B cell (primary cell): ENCODE measurements at regions not wholly inside any gene's neighbourhood (a gene's known extent, or its start where the extent isn't known, plus 50 kb on each side); places are given as distances from the start of the nearest gene placed in this dataset.

Experiments used
- ATAC-seq: fragments of 200-7000 bp; cut with Tn5 transposase; one replicate; pipeline ENCODE4 v1.10.0; 2021; ENCODE audit warnings: low read depth, mild to moderate bottlenecking, moderate number of reproducible peaks, moderate library complexity
- CTCF ChIA-PET: fragments of 350-600 bp; sonication (Branson Sonifier 250); formaldehyde crosslinking; loops from one replicate; lab custom pipeline; 2021; ENCODE audit warnings: antibody characterized with exemption, inconsistent platforms; lab: Charles Lee
- POLR2A ChIA-PET: fragments of 350-600 bp; sonication (Branson Sonifier 250); formaldehyde crosslinking; loops from one replicate; lab custom pipeline; 2021; ENCODE audit warnings: antibody characterized with exemption; lab: Charles Lee
- DNase-seq: peaks from one replicate; pipeline ENCODE4 v3.0.0; 2013
- H2AFZ ChIP-seq: 2 replicates; pipeline ENCODE4 v1.6.1; 2012; ENCODE audit warnings: mild to moderate bottlenecking, low read depth, low read length; ENCODE audit not compliant: insufficient read depth, poor library complexity, severe bottlenecking
- H3K27ac ChIP-seq, 2 donors: 1 replicate in 1 of 2; 2 replicates in 1 of 2; pipeline ENCODE4 v1.5.1; 2012 to 2013; ENCODE audit warnings: low read length in 2 of 2, mild to moderate bottlenecking in 2 of 2, moderate library complexity in 1 of 2
- H3K27me3 ChIP-seq, 4 experiments: fragments of 200-600 bp in 1 of 4; sonication (generic) in 1 of 4; replicated peaks in 1 of 4; 1 replicate in 2 of 4; 2 replicates in 2 of 4; pipeline versions ENCODE4 v1.6.1 to v1.7.0; 2013 to 2016; ENCODE audit warnings: low read length in 3 of 4, mild to moderate bottlenecking in 2 of 4, mixed read lengths in 1 of 4, moderate library complexity in 1 of 4; ENCODE audit not compliant: insufficient read depth in 4 of 4, control insufficient read depth in 3 of 4; ENCODE audit errors: control extremely low read depth in 1 of 4
- H3K36me3 ChIP-seq, 2 experiments: replicated peaks in 1 of 2; 1 replicate in 1 of 2; 2 replicates in 1 of 2; pipeline versions ENCODE4 v1.6.1 to v1.7.1; 2013; ENCODE audit warnings: low read length in 1 of 2; ENCODE audit not compliant: insufficient read depth in 2 of 2, control insufficient read depth in 1 of 2; ENCODE audit errors: control extremely low read depth in 1 of 2, extremely low read depth in 1 of 2
- H3K4me1 ChIP-seq, 2 donors: fragments of 200-600 bp in 1 of 2; sonication (generic) in 1 of 2; 1 replicate in 1 of 2; 2 replicates in 1 of 2; pipeline versions ENCODE4 v1.5.1 to v1.6.1; 2013 to 2017; ENCODE audit warnings: low read length in 2 of 2; ENCODE audit not compliant: control insufficient read depth in 2 of 2, insufficient read depth in 2 of 2
- H3K4me2 ChIP-seq: replicated peaks from 2 replicates; pipeline ENCODE3; 2012; ENCODE audit warnings: mild to moderate bottlenecking, low read depth, low read length; ENCODE audit not compliant: poor library complexity, severe bottlenecking
- H3K4me3 ChIP-seq, 5 experiments: fragments of 200-600 bp in 1 of 5; sonication (generic) in 1 of 5; 1 replicate in 3 of 5; 2 replicates in 2 of 5; pipeline versions ENCODE4 v1.5.1 to v1.7.0; 2011 to 2016; ENCODE audit warnings: low read length in 4 of 5, mild to moderate bottlenecking in 4 of 5, low read depth in 2 of 5, control low read depth in 1 of 5, moderate library complexity in 1 of 5; ENCODE audit not compliant: insufficient read depth in 1 of 5; ENCODE audit errors: control extremely low read depth in 1 of 5, extremely low read depth in 1 of 5
- H3K79me2 ChIP-seq: fragments of 200-600 bp; sonication (generic); one replicate; pipeline ENCODE4 v1.6.0; 2016; ENCODE audit warnings: low read length; ENCODE audit not compliant: control insufficient read depth, insufficient read depth
- H3K9ac ChIP-seq: fragments of 200-600 bp; sonication (generic); 2 replicates; pipeline ENCODE4 v1.6.1; 2017; ENCODE audit warnings: mild to moderate bottlenecking, low read length, moderate library complexity
- H3K9me3 ChIP-seq, 3 donors: one replicate each; pipeline versions ENCODE4 v1.6.1 to v1.7.1; 2013; ENCODE audit warnings: low read length in 2 of 3; ENCODE audit not compliant: control insufficient read depth in 2 of 3, insufficient read depth in 1 of 3; ENCODE audit errors: control extremely low read depth in 1 of 3
- H4K20me1 ChIP-seq: 2 replicates; pipeline ENCODE4 v1.6.0; 2012; ENCODE audit warnings: mild to moderate bottlenecking, low read length; ENCODE audit not compliant: insufficient read depth, control insufficient read depth, poor library complexity, severe bottlenecking
- H3K27ac Mint-ChIP-seq: one replicate; pipeline ENCODE4 v1.8.0; 2021; ENCODE audit warnings: mixed read lengths
- H3K27me3 Mint-ChIP-seq: one replicate; pipeline ENCODE4 v1.8.0; 2021; ENCODE audit warnings: mixed read lengths
- H3K4me1 Mint-ChIP-seq: one replicate; pipeline ENCODE4 v1.8.0; 2021; ENCODE audit warnings: mixed read lengths
- H3K4me3 Mint-ChIP-seq: one replicate; pipeline ENCODE4 v1.8.0; 2021; ENCODE audit warnings: mixed read lengths
- H3K9me3 Mint-ChIP-seq: one replicate; pipeline ENCODE4 v1.8.0; 2022; ENCODE audit warnings: mixed read lengths; ENCODE audit not compliant: insufficient read depth
- CTCF ChIP-seq: fragments of 200-600 bp; IDR thresholded peaks from one replicate; pipeline ENCODE4 v1.8.0; 2022; ENCODE audit warnings: antibody characterized with exemption, mild to moderate bottlenecking
- EZH2 ChIP-seq: IDR thresholded peaks from 2 replicates; pipeline ENCODE4 v1.6.1; 2012; ENCODE audit warnings: borderline replicate concordance, low read depth, mild to moderate bottlenecking, moderate library complexity, low read length; ENCODE audit not compliant: insufficient read depth, poor library complexity, severe bottlenecking
- WGBS: methylation state at CpG from one replicate; pipeline ENCODE4 v1.1.5; 2013; ENCODE audit warnings: missing lambda C conversion rate; ENCODE audit not compliant: insufficient coverage; 5-methylcytosine and 5-hydroxymethylcytosine counted together
- intact Hi-C: fragments of 100-400 bp; cut with micrococcal nuclease; formaldehyde crosslinking; loops from one replicate; pipeline ENCODE4 v1.10.0; 2022

- ChIA-PET CTCF (interaction anchor here (1.3 kb wide), 1 partner anchor 14 kb away, joined by 3 read pairs; no protein-coding TSS in a partner anchor), POLR2A (no interaction called here)
- Histone ChIP-seq H3K9me3 (peaks cover 0 to under 1% (median 0%) of the 10 kb centered on the region in 3 donors), H3K4me2 (no peak overlapping the region), H2AFZ (no peak overlapping the region), H3K4me1 (no peaks in the 10 kb centered on the region), H3K36me3 (no peaks in the 10 kb centered on the region), H3K4me3 (no peak overlapping the region), H3K27me3 (peaks cover 0 to 3% (median under 1%) of the 10 kb centered on the region in 4 experiments), H4K20me1 (no peaks in the 10 kb centered on the region), H3K27ac (no peak overlapping the region), H3K79me2 (no peaks in the 10 kb centered on the region), H3K9ac (no peak overlapping the region)
- no peak for ATAC-seq
- Mint-ChIP-seq H3K27me3 (peaks cover 31% of the 10 kb centered on the region), H3K4me3 (no peak overlapping the region), H3K27ac (no peak overlapping the region), H3K4me1 (no peaks in the 10 kb centered on the region), H3K9me3 (no peaks in the 10 kb centered on the region)
- intact Hi-C loops = no loop called here
- no peak for DNase-seq
- 100% methylated on average over 2 of the region's 3 CpGs for WGBS
- TF ChIP-seq CTCF (no peak), EZH2 (no peak)
These were observed 260.3 kb downstream of the LRFN2 start for GRCh38 chr6:40326714-40327421.

GRCh38 chr6:40325791-40326190 is 261.4 kb downstream of the LRFN2 start:
- H3K9me3 ChIP-seq = peaks cover 0 to 4% (median 0%) of the 10 kb centered on the region in 3 donors
- no peak overlapping the region for H3K27ac ChIP-seq
- POLR2A ChIA-PET = no interaction called here
- no peaks in the 10 kb centered on the region for H3K4me1 ChIP-seq
- no peaks in the 10 kb centered on the region for H4K20me1 ChIP-seq
- Mint-ChIP-seq H3K4me1 (no peaks in the 10 kb centered on the region), H3K27ac (no peak overlapping the region), H3K4me3 (no peak overlapping the region), H3K9me3 (no peaks in the 10 kb centered on the region), H3K27me3 (peaks cover 39% of the 10 kb centered on the region)
- DNase-seq (no peak), ATAC-seq (no peak)
- H3K36me3 ChIP-seq = no peaks in the 10 kb centered on the region
- H2AFZ ChIP-seq = no peak overlapping the region
- no peak overlapping the region for H3K4me3 ChIP-seq
- CTCF ChIA-PET = no interaction called here
- no peaks in the 10 kb centered on the region for H3K79me2 ChIP-seq
- TF ChIP-seq EZH2 (no peak), CTCF (no peak)
- WGBS = 63% methylated on average over 3 of the region's 3 CpGs
- H3K27me3 ChIP-seq = peaks cover 0 to 3% (median 0%) of the 10 kb centered on the region in 4 experiments
- no peak overlapping the region for H3K4me2 ChIP-seq
- H3K9ac ChIP-seq = no peak overlapping the region
- intact Hi-C loops = no loop called here
